Neural cell (in vitro differentiated cells): ENCODE measurements at regions not wholly inside any gene's neighbourhood (a gene's known extent, or its start where the extent isn't known, plus 50 kb on each side); places are given as distances from the start of the nearest gene placed in this dataset.

ENCODE experiments used
- H2AFZ ChIP-seq: fragments of 200-600, 300-800 bp; sonication (generic), shearing (Covaris generic); 2 replicates; pipeline ENCODE4 v1.6.0; 2014; ENCODE audit warnings: low read depth, mild to moderate bottlenecking, antibody characterized with exemption, low read length, moderate library complexity
- H3F3A ChIP-seq: fragments of 200-600 bp; shearing (Covaris generic); 2 replicates; pipeline ENCODE4 v1.6.1; 2016; ENCODE audit warnings: mild to moderate bottlenecking, moderate library complexity, mixed read lengths, antibody characterized with exemption, low read length; ENCODE audit not compliant: insufficient read depth, poor library complexity, severe bottlenecking
- H3K27ac ChIP-seq: fragments of 200-600, 300-800 bp; sonication (generic), shearing (Covaris generic); 2 replicates; pipeline ENCODE4 v1.5.1; 2014; ENCODE audit warnings: mild to moderate bottlenecking, low read length, moderate library complexity
- H3K27me3 ChIP-seq: fragments of 300-800, 200-600 bp; sonication (generic), shearing (Covaris generic); 2 replicates; pipeline ENCODE4 v1.6.0; 2014; ENCODE audit warnings: mild to moderate bottlenecking, low read depth, low read length, moderate library complexity; ENCODE audit not compliant: insufficient read depth
- H3K36me3 ChIP-seq: fragments of 300-800, 200-600 bp; sonication (generic), shearing (Covaris generic); 2 replicates; pipeline ENCODE4 v1.5.1; 2014; ENCODE audit warnings: mild to moderate bottlenecking, antibody characterized with exemption, low read length, moderate library complexity; ENCODE audit not compliant: insufficient read depth
- H3K4me2 ChIP-seq: fragments of 300-800, 200-600 bp; sonication (generic), shearing (Covaris generic); 2 replicates; pipeline ENCODE4 v1.6.0; 2014; ENCODE audit warnings: mild to moderate bottlenecking, low read length
- H3K4me3 ChIP-seq: fragments of 300-800, 200-600 bp; sonication (generic), shearing (Covaris generic); 2 replicates; pipeline ENCODE4 v1.5.1; 2014; ENCODE audit warnings: mild to moderate bottlenecking, low read length, moderate library complexity
- H3K79me2 ChIP-seq: fragments of 200-600 bp; shearing (Covaris generic); replicated peaks from 2 replicates; pipeline ENCODE4 v1.6.0; 2014; ENCODE audit warnings: mild to moderate bottlenecking, low read length, moderate library complexity; ENCODE audit not compliant: insufficient read depth
- H3K9ac ChIP-seq: fragments of 300-800, 200-600 bp; sonication (generic), shearing (Covaris generic); 2 replicates; pipeline ENCODE4 v1.6.1; 2016; ENCODE audit warnings: mild to moderate bottlenecking, low read length, mixed read lengths
- H3K9me2 ChIP-seq: fragments of 200-600 bp; shearing (Covaris generic); 2 replicates; pipeline ENCODE4 v1.6.1; 2016; ENCODE audit warnings: mild to moderate bottlenecking, low read length, mixed read lengths; ENCODE audit not compliant: insufficient read depth
- H3K9me3 ChIP-seq: fragments of 200-600, 300-800 bp; sonication (generic), shearing (Covaris generic); 2 replicates; pipeline ENCODE4 v1.6.1; 2016; ENCODE audit warnings: mild to moderate bottlenecking, mixed run types, low read length, moderate library complexity, mixed read lengths
- H4K20me1 ChIP-seq: fragments of 200-600 bp; shearing (Covaris generic); 2 replicates; pipeline ENCODE4 v1.6.1; 2016; ENCODE audit warnings: mild to moderate bottlenecking, mixed run types; ENCODE audit not compliant: insufficient read depth
- CTCF ChIP-seq: fragments of 450-650 bp; IDR thresholded peaks from 2 replicates; pipeline ENCODE4 v1.5.1; 2014; ENCODE audit warnings: antibody characterized with exemption, mild to moderate bottlenecking, moderate library complexity; ENCODE audit not compliant: poor library complexity, severe bottlenecking
- EP300 ChIP-seq: fragments of 450-650 bp; conservative IDR thresholded peaks from 2 replicates; pipeline ENCODE4 v1.6.1; 2014; ENCODE audit warnings: antibody characterized with exemption, mild to moderate bottlenecking, moderate library complexity; ENCODE audit not compliant: poor library complexity, severe bottlenecking
- EZH2 ChIP-seq: fragments of 200-600, 300-800 bp; shearing (Covaris generic), sonication (generic); IDR thresholded peaks from 2 replicates; pipeline ENCODE4 v1.6.1; 2014; ENCODE audit warnings: antibody characterized with exemption, low read length, borderline replicate concordance, mild to moderate bottlenecking; ENCODE audit not compliant: insufficient read depth, poor library complexity, severe bottlenecking
- MXI1 ChIP-seq: fragments of 450-650 bp; conservative IDR thresholded peaks from 2 replicates; pipeline ENCODE4 v1.6.1; 2014; ENCODE audit warnings: antibody characterized with exemption, mild to moderate bottlenecking; ENCODE audit not compliant: poor library complexity, severe bottlenecking
- POLR2AphosphoS5 ChIP-seq: IDR thresholded peaks from 2 replicates; pipeline ENCODE4 v1.6.1; 2012
- RAD21 ChIP-seq: fragments of 450-650 bp; conservative IDR thresholded peaks from 2 replicates; pipeline ENCODE4 v1.6.1; 2014; ENCODE audit warnings: antibody characterized with exemption, mild to moderate bottlenecking, moderate library complexity
- REST ChIP-seq: IDR thresholded peaks from 2 replicates; pipeline ENCODE4 v1.6.1; 2012; ENCODE audit warnings: borderline replicate concordance
- SMC3 ChIP-seq: fragments of 450-650 bp; conservative IDR thresholded peaks from 2 replicates; pipeline ENCODE4 v1.6.1; 2014; ENCODE audit warnings: antibody characterized with exemption, mild to moderate bottlenecking, moderate library complexity; ENCODE audit not compliant: poor library complexity
- TAF1 ChIP-seq: IDR thresholded peaks from 2 replicates; pipeline ENCODE4 v1.6.1; 2012; ENCODE audit warnings: low read depth

- Histone ChIP-seq H3K9me3 (no peaks in the 10 kb centered on the region), H3K36me3 (no peaks in the 10 kb centered on the region), H3K27me3 (no peaks in the 10 kb centered on the region), H2AFZ (no peak overlapping the region), H3K79me2 (no peaks in the 10 kb centered on the region), H4K20me1 (no peaks in the 10 kb centered on the region), H3K4me3 (no peak overlapping the region), H3K4me2 (no peak overlapping the region), H3F3A (no peaks in the 10 kb centered on the region), H3K9me2 (no peaks in the 10 kb centered on the region), H3K27ac (no peak overlapping the region), H3K9ac (no peak overlapping the region)
- TF ChIP-seq SMC3 (no peak), RAD21 (no peak), REST (no peak), CTCF (no peak)
These were observed 507.2 kb downstream of the TNS3 start for GRCh38 chr7:47074702-47075153.

GRCh38 chr7:47073284-47073683 lies 508.6 kb downstream of the TNS3 start:
- Histone ChIP-seq H3K36me3 (no peaks in the 10 kb centered on the region), H3F3A (no peaks in the 10 kb centered on the region), H3K4me3 (no peak overlapping the region), H3K9me2 (no peaks in the 10 kb centered on the region), H2AFZ (no peak overlapping the region), H3K9me3 (no peaks in the 10 kb centered on the region), H3K4me2 (no peak overlapping the region), H3K27ac (no peak overlapping the region), H4K20me1 (no peaks in the 10 kb centered on the region), H3K9ac (no peak overlapping the region), H3K27me3 (no peaks in the 10 kb centered on the region), H3K79me2 (no peaks in the 10 kb centered on the region)
- TF ChIP-seq SMC3 (no peak), CTCF (no peak), EZH2 (no peak), RAD21 (no peak), EP300 (no peak), REST (no peak), POLR2AphosphoS5 (no peak), MXI1 (no peak), TAF1 (no peak)
